Midbrain (tissue), 1 donor: ENCODE measurements at regions not wholly inside any gene's neighbourhood (a gene's known extent, or its start where the extent isn't known, plus 50 kb on each side); places are given as distances from the start of the nearest gene placed in this dataset.
"Not testable (repeated sequence)": the region's sequence is repeated elsewhere in the genome, so short reads cannot be mapped to it uniquely, and the experiment has no call there.

Source experiments
- DNase-seq: peaks from one replicate; lab custom pipeline; 2025; lab: John Stamatoyannopoulos, UW

- no peak for DNase-seq
Observed at GRCh38 chr7:156009569-156009968, 197.3 kb upstream of the SHH start.

GRCh38 chr7:156006876-156007275 lies 194.6 kb upstream of the SHH start:
- not testable (repeated sequence) for DNase-seq

- no peak for DNase-seq
Observed at GRCh38 chr7:156006024-156006423, 193.8 kb upstream of the SHH start.

GRCh38 chr7:156005202-156005691 lies 193.0 kb upstream of the SHH start:
- no peak for DNase-seq

- no peak for DNase-seq
Observed at GRCh38 chr7:156004265-156005201, 192.3 kb upstream of the SHH start.

GRCh38 chr7:156003220-156004162 lies 191.2 kb upstream of the SHH start:
- no peak for DNase-seq

GRCh38 chr7:156002362-156003066 lies 190.3 kb upstream of the SHH start:
- no peak for DNase-seq

- no peak for DNase-seq
Observed at GRCh38 chr7:156001496-156002260, 189.4 kb upstream of the SHH start.

GRCh38 chr7:156000601-156001396 lies 188.5 kb upstream of the SHH start:
- no peak for DNase-seq

GRCh38 chr7:155999631-156000489 lies 187.6 kb upstream of the SHH start:
- no peak for DNase-seq

GRCh38 chr7:155998766-155999630 lies 186.7 kb upstream of the SHH start:
- no peak for DNase-seq

- DNase-seq = no peak
Observed at GRCh38 chr7:155998328-155998691, 186.0 kb upstream of the SHH start.

GRCh38 chr7:155997431-155998327 lies 185.4 kb upstream of the SHH start:
- no peak for DNase-seq

- DNase-seq = no peak
Observed at GRCh38 chr7:155996718-155997280, 184.5 kb upstream of the SHH start.

GRCh38 chr7:155995183-155995612 lies 182.9 kb upstream of the SHH start:
- DNase-seq = no peak

GRCh38 chr7:155994279-155994811 lies 182.1 kb upstream of the SHH start:
- no peak for DNase-seq
